ENCODE measurements at regions not wholly inside any gene's neighbourhood (a gene's known extent, or its start where the extent isn't known, plus 50 kb on each side); places are given as distances from the start of the nearest gene placed in this dataset.
"Not testable (repeated sequence)": the region's sequence is repeated elsewhere in the genome, so short reads cannot be mapped to it uniquely, and the experiment has no call there.

DNA sequence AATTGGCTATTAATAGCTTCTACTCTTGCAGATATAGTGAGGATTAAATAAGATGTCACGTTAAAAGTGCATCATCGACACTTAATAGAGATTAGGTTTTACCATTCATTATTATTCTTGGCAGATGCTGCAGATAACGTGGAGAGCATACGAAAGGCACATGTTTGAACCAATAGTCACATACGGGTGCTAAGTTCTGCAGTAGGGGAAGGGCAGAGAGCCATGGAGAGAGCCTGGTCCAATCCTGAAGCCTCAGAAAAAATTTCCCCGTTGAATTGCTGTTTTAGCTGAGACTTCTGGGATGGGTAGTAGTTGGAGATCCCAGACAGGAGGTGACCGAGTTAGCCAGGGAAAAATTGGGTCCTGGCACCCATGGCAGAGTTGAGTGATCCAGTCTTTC is 72.4 kb upstream of the KRTAP5-11 start:
- intact Hi-C loops (cut with micrococcal nuclease; ENCODE audit: unreplicated experiment); H2AFZ ChIP-seq (ENCODE audit: low read length); H3K36me3 ChIP-seq (ENCODE audit: insufficient read depth, low read length); H3K4me2 ChIP-seq (ENCODE audit: low read length); H3K9me2 ChIP-seq (ENCODE audit: insufficient read depth, low read length); H3K4me1 ChIP-seq (ENCODE audit: insufficient read depth, low read length, poor library complexity, severe bottlenecking); H3K9me3 ChIP-seq (ENCODE audit: low read length); H3K79me2 ChIP-seq (ENCODE audit: insufficient read depth, low read depth, low read length); H3K27ac ChIP-seq (ENCODE audit: low read depth, low read length, poor library complexity, severe bottlenecking); H4K20me1 ChIP-seq (ENCODE audit: insufficient read depth, low read length); POLR2A ChIA-PET; DNase-seq (ENCODE audit: low spot score); CTCF ChIA-PET (ENCODE audit: unreplicated experiment); BruUV-seq (replicated peaks); H3K4me3 ChIP-seq (ENCODE audit: low read depth, low read length, poor library complexity, severe bottlenecking): not testable (repeated sequence)

GRCh38 chr11:71656513-71656912 is 73.8 kb upstream of the KRTAP5-11 start:
- H3K4me3 ChIP-seq (ENCODE audit: low read depth, low read length, poor library complexity, severe bottlenecking); H3K9me2 ChIP-seq (ENCODE audit: insufficient read depth, low read length); DNase-seq (ENCODE audit: low spot score); CTCF ChIA-PET (ENCODE audit: unreplicated experiment); H3K4me2 ChIP-seq (ENCODE audit: low read length); POLR2A ChIA-PET; H3K36me3 ChIP-seq (ENCODE audit: insufficient read depth, low read length); H3K9me3 ChIP-seq (ENCODE audit: low read length); H3K4me1 ChIP-seq (ENCODE audit: insufficient read depth, low read length, poor library complexity, severe bottlenecking); H4K20me1 ChIP-seq (ENCODE audit: insufficient read depth, low read length); BruUV-seq (replicated peaks); H3K79me2 ChIP-seq (ENCODE audit: insufficient read depth, low read depth, low read length); H2AFZ ChIP-seq (ENCODE audit: low read length); H3K27ac ChIP-seq (ENCODE audit: low read depth, low read length, poor library complexity, severe bottlenecking); intact Hi-C loops (cut with micrococcal nuclease; ENCODE audit: unreplicated experiment): not testable (repeated sequence)

DNA sequence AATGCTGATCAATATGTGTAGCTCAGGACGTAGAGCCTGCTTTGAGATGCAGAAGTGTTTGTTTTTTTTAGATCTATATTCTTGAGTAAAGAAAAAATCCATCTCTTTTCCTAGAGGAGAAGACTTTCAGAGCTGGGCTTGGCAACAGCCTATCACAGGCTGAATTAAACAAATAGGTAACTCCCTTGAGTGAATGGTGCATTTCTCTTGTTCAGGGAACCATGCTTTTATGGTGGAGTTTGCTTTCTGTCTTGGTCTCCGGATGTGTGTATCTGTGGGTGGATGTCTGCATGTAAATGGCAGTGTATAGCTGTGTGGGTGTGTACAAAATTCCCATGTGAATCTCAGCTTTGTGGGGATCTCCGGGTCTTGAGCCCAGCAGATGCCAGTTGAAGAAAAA is 82.3 kb upstream of the KRTAP5-11 start:
- H3K9me2 ChIP-seq (ENCODE audit: insufficient read depth, low read length); DNase-seq (ENCODE audit: low spot score); H3K4me3 ChIP-seq (ENCODE audit: low read depth, low read length, poor library complexity, severe bottlenecking); H3K4me2 ChIP-seq (ENCODE audit: low read length); intact Hi-C loops (cut with micrococcal nuclease; ENCODE audit: unreplicated experiment); H4K20me1 ChIP-seq (ENCODE audit: insufficient read depth, low read length); H3K4me1 ChIP-seq (ENCODE audit: insufficient read depth, low read length, poor library complexity, severe bottlenecking); H3K79me2 ChIP-seq (ENCODE audit: insufficient read depth, low read depth, low read length); CTCF ChIA-PET (ENCODE audit: unreplicated experiment); BruUV-seq (replicated peaks); H3K36me3 ChIP-seq (ENCODE audit: insufficient read depth, low read length); POLR2A ChIA-PET; H2AFZ ChIP-seq (ENCODE audit: low read length); H3K9me3 ChIP-seq (ENCODE audit: low read length); H3K27ac ChIP-seq (ENCODE audit: low read depth, low read length, poor library complexity, severe bottlenecking): not testable (repeated sequence)

DNA sequence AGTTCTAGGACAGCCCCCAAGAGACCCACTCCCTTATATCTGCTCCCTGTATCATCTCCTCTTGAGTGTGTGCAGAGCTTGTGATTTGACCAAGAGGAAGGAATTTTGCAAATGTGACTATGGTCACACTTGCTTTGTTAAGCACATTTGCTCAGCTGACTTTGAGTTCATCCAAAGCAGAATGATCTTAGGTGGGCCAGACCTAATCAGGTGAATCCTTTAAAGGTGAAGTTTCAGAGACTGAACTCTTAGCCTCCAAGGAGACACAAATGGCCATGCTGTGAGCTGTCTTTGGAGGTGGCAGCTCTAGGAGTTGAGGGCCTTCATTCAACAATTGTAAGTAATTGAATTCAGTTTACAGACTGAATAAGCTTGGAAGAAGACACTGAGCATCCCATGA is 115.4 kb upstream of the KRTAP5-11 start:
- CTCF ChIA-PET (ENCODE audit: unreplicated experiment); DNase-seq (ENCODE audit: low spot score); POLR2A ChIA-PET; H3K9me2 ChIP-seq (ENCODE audit: insufficient read depth, low read length); H2AFZ ChIP-seq (ENCODE audit: low read length); H3K4me1 ChIP-seq (ENCODE audit: insufficient read depth, low read length, poor library complexity, severe bottlenecking); BruUV-seq (replicated peaks); H3K79me2 ChIP-seq (ENCODE audit: insufficient read depth, low read depth, low read length); H3K9me3 ChIP-seq (ENCODE audit: low read length); intact Hi-C loops (cut with micrococcal nuclease; ENCODE audit: unreplicated experiment); H3K4me3 ChIP-seq (ENCODE audit: low read depth, low read length, poor library complexity, severe bottlenecking); H3K4me2 ChIP-seq (ENCODE audit: low read length); H3K27ac ChIP-seq (ENCODE audit: low read depth, low read length, poor library complexity, severe bottlenecking); H3K36me3 ChIP-seq (ENCODE audit: insufficient read depth, low read length); H4K20me1 ChIP-seq (ENCODE audit: insufficient read depth, low read length): not testable (repeated sequence)

DNA sequence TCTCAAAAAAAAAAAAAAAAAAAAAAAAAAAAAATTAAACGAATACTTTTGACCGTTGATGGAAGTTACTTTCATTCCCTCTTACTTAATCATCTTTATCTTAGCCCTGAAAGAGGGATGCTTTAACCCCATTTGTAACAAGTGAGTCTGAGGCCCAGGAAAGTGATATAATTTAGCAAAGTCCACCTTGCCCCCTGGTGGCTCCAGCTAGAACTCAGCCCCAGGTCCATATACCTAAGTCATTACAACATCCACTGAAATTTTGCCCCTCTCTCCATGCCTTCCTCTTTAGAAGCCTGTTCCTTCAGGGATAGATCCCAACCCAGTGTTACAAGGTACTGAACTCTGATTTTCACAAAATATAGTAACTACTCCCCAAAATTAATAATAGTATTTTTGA is 116.3 kb upstream of the KRTAP5-11 start:
- H3K4me2 ChIP-seq (ENCODE audit: low read length); BruUV-seq (replicated peaks); H3K9me2 ChIP-seq (ENCODE audit: insufficient read depth, low read length); H3K79me2 ChIP-seq (ENCODE audit: insufficient read depth, low read depth, low read length); CTCF ChIA-PET (ENCODE audit: unreplicated experiment); H4K20me1 ChIP-seq (ENCODE audit: insufficient read depth, low read length); H3K27ac ChIP-seq (ENCODE audit: low read depth, low read length, poor library complexity, severe bottlenecking); H3K36me3 ChIP-seq (ENCODE audit: insufficient read depth, low read length); H3K4me1 ChIP-seq (ENCODE audit: insufficient read depth, low read length, poor library complexity, severe bottlenecking); H3K4me3 ChIP-seq (ENCODE audit: low read depth, low read length, poor library complexity, severe bottlenecking); H2AFZ ChIP-seq (ENCODE audit: low read length); intact Hi-C loops (cut with micrococcal nuclease; ENCODE audit: unreplicated experiment); H3K9me3 ChIP-seq (ENCODE audit: low read length): not testable (repeated sequence)
- peak; percentile 1 for DNase-seq (ENCODE audit: low spot score)
- POLR2A ChIA-PET: interaction anchor here (0.7 kb wide), 1 partner anchor 22 kb away, joined by 3 read pairs; no protein-coding TSS in a partner anchor
- 0 out of 2 replicates have a peak, but pooled peaks have one; percentile 23 for TF ChIP-seq CTCF (conservative IDR thresholded peaks at IDR 0.05; ENCODE audit: low read length)

GRCh38 chr11:71701435-71702291 is 119.0 kb upstream of the KRTAP5-11 start:
- H3K27ac ChIP-seq (ENCODE audit: low read depth, low read length, poor library complexity, severe bottlenecking); H3K36me3 ChIP-seq (ENCODE audit: insufficient read depth, low read length); H3K79me2 ChIP-seq (ENCODE audit: insufficient read depth, low read depth, low read length); H3K9me2 ChIP-seq (ENCODE audit: insufficient read depth, low read length); H3K4me2 ChIP-seq (ENCODE audit: low read length); intact Hi-C loops (cut with micrococcal nuclease; ENCODE audit: unreplicated experiment); H4K20me1 ChIP-seq (ENCODE audit: insufficient read depth, low read length); BruUV-seq (replicated peaks); H3K4me3 ChIP-seq (ENCODE audit: low read depth, low read length, poor library complexity, severe bottlenecking); H3K4me1 ChIP-seq (ENCODE audit: insufficient read depth, low read length, poor library complexity, severe bottlenecking); POLR2A ChIA-PET; H2AFZ ChIP-seq (ENCODE audit: low read length); CTCF ChIA-PET (ENCODE audit: unreplicated experiment); DNase-seq (ENCODE audit: low spot score); H3K9me3 ChIP-seq (ENCODE audit: low read length): not testable (repeated sequence)

Data from OCI-LY7 (cell line).